Heart left ventricle (tissue), 13 donors: ENCODE measurements at regions not wholly inside any gene's neighbourhood (a gene's known extent, or its start where the extent isn't known, plus 50 kb on each side); places are given as distances from the start of the nearest gene placed in this dataset.

Experiments
- CTCF ChIP-seq, 12 donors: fragments of 200-600 bp; sonication (generic) in 4 of 12; IDR thresholded peaks; one replicate each; pipeline versions ENCODE4 v1.5.0 to v1.8.0; 2018 to 2022; ENCODE audit warnings: antibody characterized with exemption in 12 of 12, mild to moderate bottlenecking in 5 of 12
- POLR2A ChIP-seq, 2 donors: fragments of 450-650 bp; IDR thresholded peaks; one replicate each; pipeline ENCODE4 v1.6.1; 2017; ENCODE audit warnings: antibody characterized with exemption in 2 of 2, mild to moderate bottlenecking in 2 of 2, moderate library complexity in 2 of 2
- donor health status: ischemic (EF 13 %, LVEDD 7.1; RV severe dilation, severe dysfunction).
- donor health status: DM: no; HTN: yes; CAD: no.
- donor health status: DM: no; HTN: no; CAD: no.
- donor health status: ischemic (EF 25% LVEDD 6.9; RV normal size, moderate dysfunction).
- donor health status: ischemic (EF 25% LVEDD 5.7; RV mildly dilated, moderate dysfunction).
- donor health status: ischemic (EF 35%, LVEDD 5.7; RV mildly dilated, moderate dysfunction).
- donor health status: nonischemic (EF 11% LVEDD 7.7; RV severe dilation, severe dysfunction).
- donor health status: DM: yes; HTN: yes; CAD: no.
- donor health status: PGD.
- donor health status: ischemic (EF 29% LVEDD 5.4; RV normal size, mild dysfunction).
- donor health status: nonischemic (EF 23%, LVEDD 6.1; RV moderate dilation, normal function).

- TF ChIP-seq CTCF (IDR thresholded peaks at IDR 0.05) (no peak), POLR2A (IDR thresholded peaks at IDR 0.05) (no peak)
Observed at GRCh38 chr2:199509403-199509802, 51.7 kb upstream of the SATB2 start.
